ENCODE measurements at regions not wholly inside any gene's neighbourhood (a gene's known extent, or its start where the extent isn't known, plus 50 kb on each side); places are given as distances from the start of the nearest gene placed in this dataset.

- Mint-ChIP-seq H3K4me1 (peaks cover 37 to 44% (median 37%) of the 10 kb centered on the region in 3 donors), H3K4me3 (peak overlapping the region in 1 of 7 donors; percentile 60), H3K36me3 (no peaks in the 10 kb centered on the region), H3K9me3 (no peaks in the 10 kb centered on the region), H3K27me3 (no peaks in the 10 kb centered on the region), H3K27ac (peak overlapping the region in 3 of 8 donors; percentile 44 to 55 (median 55))
- Histone ChIP-seq H3K27me3 (ENCODE audit: insufficient read depth, low read length, poor library complexity, severe bottlenecking) (no peaks in the 10 kb centered on the region), H3K9me3 (ENCODE audit: low read length) (no peaks in the 10 kb centered on the region), H3K27ac (ENCODE audit: low read depth, low read length) (no peak overlapping the region), H3K4me1 (ENCODE audit: insufficient read depth, low read length) (no peaks in the 10 kb centered on the region), H3K36me3 (ENCODE audit: insufficient read depth, low read length) (no peaks in the 10 kb centered on the region), H3K4me3 (ENCODE audit: low read length) (no peak overlapping the region)
- ChIA-PET CTCF (no interaction called here), POLR2A (no interaction called here)
- no peak for DNase-seq
Observed at GRCh38 chr2:144280009-144280408, 239.9 kb downstream of the ZEB2 start.

- H3K36me3 Mint-ChIP-seq, result no peaks in the 10 kb centered on the region
- Histone ChIP-seq H3K36me3 (ENCODE audit: insufficient read depth, low read length) (no peaks in the 10 kb centered on the region), H3K27me3 (ENCODE audit: insufficient read depth, low read length, poor library complexity, severe bottlenecking) (no peaks in the 10 kb centered on the region), H3K9me3 (ENCODE audit: low read length) (no peaks in the 10 kb centered on the region), H3K27ac (ENCODE audit: low read depth, low read length) (no peak overlapping the region), H3K4me1 (ENCODE audit: insufficient read depth, low read length) (no peaks in the 10 kb centered on the region), H3K4me3 (ENCODE audit: low read length) (no peak overlapping the region)
- peak overlapping the region in 7 of 8 donors; percentile 8 to 91 (median 19) for H3K27ac Mint-ChIP-seq
- no peak for DNase-seq
- no peaks in the 10 kb centered on the region for H3K9me3 Mint-ChIP-seq
- H3K4me3 Mint-ChIP-seq, result peak overlapping the region in 6 of 7 donors; percentile 6 to 87 (median 47)
- no peaks in the 10 kb centered on the region for H3K27me3 Mint-ChIP-seq
- ChIA-PET POLR2A (interaction anchor here (0.5 to 0.6 kb wide), 2 partner anchors 8 to 221 kb away, joined by 3 read pairs; no protein-coding TSS in a partner anchor), CTCF (no interaction called here)
- peaks cover 37 to 44% (median 37%) of the 10 kb centered on the region in 3 donors for H3K4me1 Mint-ChIP-seq
Observed at GRCh38 chr2:144279165-144279564, 240.8 kb downstream of the ZEB2 start.

- Mint-ChIP-seq H3K4me3 (peak overlapping the region in 5 of 7 donors; percentile 1 to 60 (median 20)), H3K27ac (peak overlapping the region in 6 of 8 donors; percentile 14 to 70 (median 55)), H3K36me3 (no peaks in the 10 kb centered on the region), H3K9me3 (no peaks in the 10 kb centered on the region), H3K27me3 (no peaks in the 10 kb centered on the region), H3K4me1 (peaks cover 33 to 44% (median 37%) of the 10 kb centered on the region in 3 donors)
- DNase-seq, result no peak
- Histone ChIP-seq H3K27ac (ENCODE audit: low read depth, low read length) (no peak overlapping the region), H3K27me3 (ENCODE audit: insufficient read depth, low read length, poor library complexity, severe bottlenecking) (no peaks in the 10 kb centered on the region), H3K36me3 (ENCODE audit: insufficient read depth, low read length) (no peaks in the 10 kb centered on the region), H3K9me3 (ENCODE audit: low read length) (no peaks in the 10 kb centered on the region), H3K4me1 (ENCODE audit: insufficient read depth, low read length) (no peaks in the 10 kb centered on the region), H3K4me3 (ENCODE audit: low read length) (no peak overlapping the region)
- ChIA-PET CTCF (interaction anchor here (1.0 kb wide), 1 partner anchor 38 kb away, joined by 3 read pairs; no protein-coding TSS in a partner anchor), POLR2A (no interaction called here)
Observed at GRCh38 chr2:144277622-144278354, 242.1 kb downstream of the ZEB2 start.

GRCh38 chr2:144275340-144275739 is 244.6 kb downstream of the ZEB2 start:
- no peak overlapping the region for H3K4me3 ChIP-seq (ENCODE audit: low read length)
- DNase-seq, result no peak
- Mint-ChIP-seq H3K36me3 (peaks cover 0 to under 1% (median 0%) of the 10 kb centered on the region in 3 donors), H3K27me3 (no peaks in the 10 kb centered on the region), H3K4me1 (peaks cover 37 to 44% (median 38%) of the 10 kb centered on the region in 3 donors), H3K27ac (no peak overlapping the region), H3K9me3 (no peaks in the 10 kb centered on the region), H3K4me3 (no peak overlapping the region)
- no peak overlapping the region for H3K27ac ChIP-seq (ENCODE audit: low read depth, low read length)
- ChIA-PET POLR2A (no interaction called here), CTCF (no interaction called here)
- H3K9me3 ChIP-seq (ENCODE audit: low read length), result no peaks in the 10 kb centered on the region
- H3K4me1 ChIP-seq (ENCODE audit: insufficient read depth, low read length), result no peaks in the 10 kb centered on the region
- H3K27me3 ChIP-seq (ENCODE audit: insufficient read depth, low read length, poor library complexity, severe bottlenecking), result no peaks in the 10 kb centered on the region
- H3K36me3 ChIP-seq (ENCODE audit: insufficient read depth, low read length), result no peaks in the 10 kb centered on the region

- H3K9me3 ChIP-seq (ENCODE audit: low read length), result no peaks in the 10 kb centered on the region
- Mint-ChIP-seq H3K27ac (no peak overlapping the region), H3K4me3 (no peak overlapping the region), H3K4me1 (peaks cover 26 to 35% (median 26%) of the 10 kb centered on the region in 3 donors), H3K36me3 (peaks cover 0 to 3% (median 0%) of the 10 kb centered on the region in 3 donors), H3K27me3 (no peaks in the 10 kb centered on the region), H3K9me3 (no peaks in the 10 kb centered on the region)
- no peak overlapping the region for H3K27ac ChIP-seq (ENCODE audit: low read depth, low read length)
- no peak overlapping the region for H3K4me3 ChIP-seq (ENCODE audit: low read length)
- CTCF ChIA-PET, result interaction anchor here (1.2 kb wide), 1 partner anchor 10 kb away, joined by 3 read pairs; no protein-coding TSS in a partner anchor
- DNase-seq, result no peak
- H3K27me3 ChIP-seq (ENCODE audit: insufficient read depth, low read length, poor library complexity, severe bottlenecking), result no peaks in the 10 kb centered on the region
- H3K36me3 ChIP-seq (ENCODE audit: insufficient read depth, low read length), result no peaks in the 10 kb centered on the region
- POLR2A ChIA-PET, result no interaction called here
- H3K4me1 ChIP-seq (ENCODE audit: insufficient read depth, low read length), result no peaks in the 10 kb centered on the region
Observed at GRCh38 chr2:144274131-144274530, 245.8 kb downstream of the ZEB2 start.

- ChIA-PET POLR2A (no interaction called here), CTCF (no interaction called here)
- H3K9me3 ChIP-seq (ENCODE audit: low read length), result no peaks in the 10 kb centered on the region
- H3K27me3 Mint-ChIP-seq, result no peaks in the 10 kb centered on the region
- H3K27ac Mint-ChIP-seq, result no peak overlapping the region
- no peak for DNase-seq
- peaks cover 35 to 45% (median 35%) of the 10 kb centered on the region in 3 donors for H3K4me1 Mint-ChIP-seq
- H3K4me3 ChIP-seq (ENCODE audit: low read length), result no peak overlapping the region
- no peaks in the 10 kb centered on the region for H3K27me3 ChIP-seq (ENCODE audit: insufficient read depth, low read length, poor library complexity, severe bottlenecking)
- H3K4me3 Mint-ChIP-seq, result no peak overlapping the region
- peaks cover 0 to 3% (median 0%) of the 10 kb centered on the region in 3 donors for H3K36me3 Mint-ChIP-seq
- H3K4me1 ChIP-seq (ENCODE audit: insufficient read depth, low read length), result peaks cover 16% of the 10 kb centered on the region
- no peak overlapping the region for H3K27ac ChIP-seq (ENCODE audit: low read depth, low read length)
- H3K9me3 Mint-ChIP-seq, result no peaks in the 10 kb centered on the region
- no peaks in the 10 kb centered on the region for H3K36me3 ChIP-seq (ENCODE audit: insufficient read depth, low read length)
Observed at GRCh38 chr2:144270951-144271350, 249.0 kb downstream of the ZEB2 start.

- Mint-ChIP-seq H3K27me3 (no peaks in the 10 kb centered on the region), H3K27ac (peak overlapping the region in 5 of 8 donors; percentile 32 to 96 (median 84)), H3K4me1 (peaks cover 37 to 52% (median 44%) of the 10 kb centered on the region in 3 donors), H3K9me3 (no peaks in the 10 kb centered on the region), H3K4me3 (peak overlapping the region in 1 of 7 donors; percentile 2), H3K36me3 (peaks cover 0 to 4% (median 3%) of the 10 kb centered on the region in 3 donors)
- Histone ChIP-seq H3K4me1 (ENCODE audit: insufficient read depth, low read length) (peaks cover 16% of the 10 kb centered on the region), H3K27ac (ENCODE audit: low read depth, low read length) (no peak overlapping the region), H3K27me3 (ENCODE audit: insufficient read depth, low read length, poor library complexity, severe bottlenecking) (no peaks in the 10 kb centered on the region), H3K36me3 (ENCODE audit: insufficient read depth, low read length) (no peaks in the 10 kb centered on the region), H3K4me3 (ENCODE audit: low read length) (no peak overlapping the region), H3K9me3 (ENCODE audit: low read length) (no peaks in the 10 kb centered on the region)
- no peak for DNase-seq
- POLR2A ChIA-PET, result no interaction called here
- CTCF ChIA-PET, result no interaction called here
Observed at GRCh38 chr2:144268036-144268678, 251.8 kb downstream of the ZEB2 start.

GRCh38 chr2:144267239-144267638 is 252.7 kb downstream of the ZEB2 start:
- no peak overlapping the region for H3K4me3 ChIP-seq (ENCODE audit: low read length)
- Mint-ChIP-seq H3K36me3 (peaks cover 0 to 4% (median 3%) of the 10 kb centered on the region in 3 donors), H3K4me3 (peak overlapping the region in 5 of 7 donors; percentile 21 to 66 (median 47)), H3K4me1 (peaks cover 33 to 48% (median 40%) of the 10 kb centered on the region in 3 donors), H3K27ac (peak overlapping the region; percentile 20 to 82 (median 72)), H3K9me3 (no peaks in the 10 kb centered on the region), H3K27me3 (no peaks in the 10 kb centered on the region)
- ChIA-PET POLR2A (no interaction called here), CTCF (no interaction called here)
- DNase-seq, result peak in 2 of 5 donors; percentile 34 to 41
- H3K4me1 ChIP-seq (ENCODE audit: insufficient read depth, low read length), result peaks cover 16% of the 10 kb centered on the region
- H3K27me3 ChIP-seq (ENCODE audit: insufficient read depth, low read length, poor library complexity, severe bottlenecking), result no peaks in the 10 kb centered on the region
- H3K36me3 ChIP-seq (ENCODE audit: insufficient read depth, low read length), result no peaks in the 10 kb centered on the region
- no peaks in the 10 kb centered on the region for H3K9me3 ChIP-seq (ENCODE audit: low read length)
- H3K27ac ChIP-seq (ENCODE audit: low read depth, low read length), result no peak overlapping the region

All from CD8-positive, alpha-beta memory T cell (primary cell).